ENCODE measurements at regions not wholly inside any gene's neighbourhood (a gene's known extent, or its start where the extent isn't known, plus 50 kb on each side); places are given as distances from the start of the nearest gene placed in this dataset.

GRCh38 chr3:127337911-127338531 is 50.2 kb upstream of the PRR20G start:
- 11 to 32% (median 16%) methylated on average over 21 to 52 of the region's 52 CpGs for WGBS, 4 donors
- peaks cover 0 to 19% (median 10%) of the 10 kb centered on the region in 12 donors for H3K9me3 ChIP-seq
- H3K27ac ChIP-seq, result no peak overlapping the region
- no peak overlapping the region for H3K4me3 ChIP-seq
- DNase-seq (no peak), ATAC-seq (no peak)
- H3K36me3 ChIP-seq, result no peaks in the 10 kb centered on the region
- peaks cover 0 to 8% (median 0%) of the 10 kb centered on the region in 12 donors for H3K4me1 ChIP-seq
- intact Hi-C loops (cut with DNase I), result no loop called here
- H3K27me3 ChIP-seq, result peaks cover 10 to 70% (median 29%) of the 10 kb centered on the region in 9 donors
- no peak for TF ChIP-seq POLR2A (IDR thresholded peaks at IDR 0.05)
- TF ChIP-seq CTCF (IDR thresholded peaks at IDR 0.05), result no peak
